Activated CD4-positive, alpha-beta T cell treated with anti-CD3 and anti-CD28 coated beads, Interleukin-10, Interleukin-2, amounts not matched to agents 100 ng/mL and 50 ng/mL, durations not matched to agents 16 hours and 8 hours (primary cell): ENCODE measurements at regions not wholly inside any gene's neighbourhood (a gene's known extent, or its start where the extent isn't known, plus 50 kb on each side); places are given as distances from the start of the nearest gene placed in this dataset.

Experiments
- DNase-seq: peaks from one replicate; pipeline ENCODE4 v3.0.0-alpha.2; 2020

GRCh38 chr15:62378772-62379498 lies 213.8 kb upstream of the C2CD4B start:
- DNase-seq: no peak

GRCh38 chr15:62380011-62380410 lies 214.9 kb upstream of the C2CD4B start:
- no peak for DNase-seq

- DNase-seq: no peak
Measured at GRCh38 chr15:62382046-62382445, 217.0 kb upstream of the C2CD4B start.

- peak; percentile 77 for DNase-seq
Measured at GRCh38 chr15:62389885-62390790, 225.1 kb upstream of the C2CD4B start, which contains the start of gene TLN2. Gene TLN2, plus strand, starts transcription at chr15:62390550.

- peak; percentile 28 for DNase-seq
Measured at GRCh38 chr15:62390791-62391640, 225.9 kb upstream of the C2CD4B start.

- DNase-seq: peak; percentile 31
Measured at GRCh38 chr15:62391641-62392262, 226.7 kb upstream of the C2CD4B start.

GRCh38 chr15:62392376-62392775 lies 227.3 kb upstream of the C2CD4B start:
- DNase-seq: peak; percentile 53

GRCh38 chr15:62393196-62393595 lies 228.1 kb upstream of the C2CD4B start:
- DNase-seq: no peak

GRCh38 chr15:62394079-62394478 lies 229.0 kb upstream of the C2CD4B start:
- DNase-seq: no peak

- no peak for DNase-seq
Measured at GRCh38 chr15:62400778-62401177, 235.7 kb upstream of the C2CD4B start.

GRCh38 chr15:62402687-62403086 lies 237.6 kb upstream of the C2CD4B start:
- DNase-seq: no peak

GRCh38 chr15:62403164-62403809 lies 238.2 kb upstream of the C2CD4B start:
- DNase-seq: no peak

- DNase-seq: no peak
Measured at GRCh38 chr15:62404194-62404985, 239.3 kb upstream of the C2CD4B start.

GRCh38 chr15:62406305-62406891 lies 241.3 kb upstream of the C2CD4B start:
- no peak for DNase-seq

- no peak for DNase-seq
Measured at GRCh38 chr15:62407216-62407615, 242.1 kb upstream of the C2CD4B start.

- DNase-seq: no peak
Measured at GRCh38 chr15:62407962-62408361, 242.9 kb upstream of the C2CD4B start.

- no peak for DNase-seq
Measured at GRCh38 chr15:62409466-62409865, 244.4 kb upstream of the C2CD4B start.

- no peak for DNase-seq
Measured at GRCh38 chr15:62412686-62413085, 247.6 kb upstream of the C2CD4B start.

- DNase-seq: no peak
Measured at GRCh38 chr15:62413153-62413552, 248.1 kb upstream of the C2CD4B start.

GRCh38 chr15:62413786-62414185 lies 248.7 kb upstream of the C2CD4B start:
- no peak for DNase-seq

GRCh38 chr15:62415498-62415897 lies 250.4 kb upstream of the C2CD4B start:
- DNase-seq: no peak
